ENCODE measurements at regions not wholly inside any gene's neighbourhood (a gene's known extent, or its start where the extent isn't known, plus 50 kb on each side); places are given as distances from the start of the nearest gene placed in this dataset.

GRCh38 chr6:11961923-11962322 lies 50.2 kb upstream of the HIVEP1 start:
- Histone ChIP-seq H3K9me2 (ENCODE audit: insufficient read depth) (no peaks in the 10 kb centered on the region), H3K4me2 (ENCODE audit: unreplicated experiment) (no peak overlapping the region), H3K79me2 (ENCODE audit: insufficient read depth) (no peaks in the 10 kb centered on the region), H3F3A (ENCODE audit: insufficient read depth) (no peaks in the 10 kb centered on the region), H3K4me1 (ENCODE audit: insufficient read depth) (no peaks in the 10 kb centered on the region), H3K27ac (no peak overlapping the region), H3K36me3 (ENCODE audit: low read depth) (no peaks in the 10 kb centered on the region), H4K20me1 (ENCODE audit: insufficient read depth) (no peaks in the 10 kb centered on the region), H3K9ac (no peak overlapping the region), H2AFZ (no peak overlapping the region), H3K4me3 (no peak overlapping the region), H3K27me3 (replicated peaks; ENCODE audit: insufficient read depth) (no peaks in the 10 kb centered on the region), H3K9me3 (ENCODE audit: low read depth) (no peaks in the 10 kb centered on the region)
- TF ChIP-seq EZH2 (IDR thresholded peaks at IDR 0.05; ENCODE audit: insufficient read depth, poor library complexity, severe bottlenecking) (no peak), EZH2phosphoT487 (IDR thresholded peaks at IDR 0.05; ENCODE audit: insufficient read depth, low read depth) (no peak)
- DNase-seq, result no peak
- in situ Hi-C loops (cut with MboI), result no loop called here
- WGBS, 2 experiments (ENCODE audit: low coverage in 1 of 2, low lambda C conversion rate in 2 of 2, missing lambda C conversion rate in 2 of 2), result 86 to 87% methylated on average over 4 of the region's 4 CpGs

DNA sequence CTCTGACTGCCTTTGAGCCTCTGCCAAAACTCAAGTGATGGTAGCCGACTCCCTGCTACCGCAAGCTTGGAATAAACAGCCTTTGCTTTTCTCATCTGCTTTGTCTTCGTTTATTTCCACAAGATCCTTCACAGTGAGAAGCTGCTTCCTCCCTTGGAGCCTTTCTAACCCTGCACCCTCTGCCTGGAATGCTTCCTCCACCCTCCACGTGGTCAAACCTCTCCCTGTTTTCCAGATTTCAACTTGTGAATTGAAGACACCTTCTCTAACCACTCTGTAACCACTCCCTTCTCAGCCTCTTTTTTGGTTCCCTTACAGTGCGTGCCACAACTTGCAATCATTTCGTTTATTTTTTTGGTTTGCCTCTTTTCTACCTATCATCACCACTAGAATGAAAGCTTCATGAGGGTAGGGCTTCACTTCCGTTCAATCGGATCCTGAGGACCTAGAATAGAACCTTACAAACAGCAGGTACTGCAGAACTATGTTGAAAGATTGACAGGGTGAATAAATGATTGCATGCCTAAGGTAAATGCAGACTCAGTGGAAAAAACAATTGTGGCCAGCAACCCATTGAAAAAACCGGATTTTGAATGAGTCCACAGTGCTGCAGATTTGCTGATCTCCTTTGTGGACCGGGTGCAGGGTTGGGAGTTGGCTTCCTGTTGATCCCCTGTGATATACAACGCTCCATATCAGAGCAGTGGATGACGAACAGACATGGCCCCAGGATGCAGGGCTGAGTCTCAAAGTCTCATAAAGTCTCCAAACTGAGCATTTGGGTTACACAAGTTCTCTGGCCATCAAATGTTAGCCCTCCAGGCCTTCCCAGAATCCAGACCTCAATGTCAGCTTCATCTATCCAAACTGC lies 51.0 kb upstream of the HIVEP1 start:
- Histone ChIP-seq H3K9me2 (ENCODE audit: insufficient read depth) (no peaks in the 10 kb centered on the region), H3K4me2 (ENCODE audit: unreplicated experiment) (no peak overlapping the region), H3K79me2 (ENCODE audit: insufficient read depth) (no peaks in the 10 kb centered on the region), H3K36me3 (ENCODE audit: low read depth) (no peaks in the 10 kb centered on the region), H4K20me1 (ENCODE audit: insufficient read depth) (no peaks in the 10 kb centered on the region), H3K27ac (no peak overlapping the region), H3K27me3 (replicated peaks; ENCODE audit: insufficient read depth) (no peaks in the 10 kb centered on the region), H2AFZ (no peak overlapping the region), H3K4me3 (no peak overlapping the region), H3F3A (ENCODE audit: insufficient read depth) (no peaks in the 10 kb centered on the region), H3K9me3 (ENCODE audit: low read depth) (no peaks in the 10 kb centered on the region), H3K4me1 (ENCODE audit: insufficient read depth) (no peaks in the 10 kb centered on the region), H3K9ac (no peak overlapping the region)
- DNase-seq, result no peak
- WGBS, 2 experiments (ENCODE audit: low coverage in 1 of 2, low lambda C conversion rate in 2 of 2, missing lambda C conversion rate in 2 of 2), result 67 to 68% methylated on average over 12 of the region's 12 CpGs
- in situ Hi-C loops (cut with MboI), result no loop called here
- TF ChIP-seq EZH2phosphoT487 (IDR thresholded peaks at IDR 0.05; ENCODE audit: insufficient read depth, low read depth), result no peak
- no peak for TF ChIP-seq EZH2 (IDR thresholded peaks at IDR 0.05; ENCODE audit: insufficient read depth, poor library complexity, severe bottlenecking)

DNA sequence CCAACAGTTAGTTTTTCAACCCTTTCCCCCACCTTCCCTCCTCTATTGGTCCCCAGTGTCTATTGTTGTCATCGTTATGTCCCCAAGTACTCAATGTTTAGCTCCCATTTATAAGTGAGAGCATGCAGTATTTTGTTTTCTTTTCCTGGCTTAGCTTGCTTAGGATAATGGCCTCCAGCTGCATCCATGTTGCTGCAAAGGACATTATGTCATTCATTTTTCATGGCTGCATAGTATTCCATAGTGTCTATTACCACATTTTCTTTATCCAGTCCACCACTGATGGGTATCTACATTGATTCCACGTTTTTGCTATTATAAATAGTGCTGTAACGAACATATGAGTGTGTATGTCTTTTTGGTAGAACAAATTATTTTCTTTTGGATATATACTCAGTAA lies 55.3 kb upstream of the HIVEP1 start:
- no peak for TF ChIP-seq EZH2 (IDR thresholded peaks at IDR 0.05; ENCODE audit: insufficient read depth, poor library complexity, severe bottlenecking)
- TF ChIP-seq EZH2phosphoT487 (IDR thresholded peaks at IDR 0.05; ENCODE audit: insufficient read depth, low read depth), result no peak
- 48 to 53% methylated on average over 3 of the region's 3 CpGs for whole genome bisulfite sequencing, 2 experiments (ENCODE audit: low coverage in 1 of 2, low lambda C conversion rate in 2 of 2, missing lambda C conversion rate in 2 of 2)

GRCh38 chr6:11953641-11954040 lies 58.5 kb upstream of the HIVEP1 start:
- no peak for TF ChIP-seq EZH2phosphoT487 (IDR thresholded peaks at IDR 0.05; ENCODE audit: insufficient read depth, low read depth)
- no peak for TF ChIP-seq EZH2 (IDR thresholded peaks at IDR 0.05; ENCODE audit: insufficient read depth, poor library complexity, severe bottlenecking)
- no peaks in the 10 kb centered on the region for H3K4me1 ChIP-seq (ENCODE audit: insufficient read depth)
- no peaks in the 10 kb centered on the region for H3K79me2 ChIP-seq (ENCODE audit: insufficient read depth)
- no peaks in the 10 kb centered on the region for H3K27me3 ChIP-seq (replicated peaks; ENCODE audit: insufficient read depth)
- H3K9me2 ChIP-seq (ENCODE audit: insufficient read depth), result no peaks in the 10 kb centered on the region
- no peak overlapping the region; the same call in 1 of the 2 replicates for H2AFZ ChIP-seq
- in situ Hi-C loops (cut with MboI), result no loop called here
- 96% methylated on average over 2 of the region's 2 CpGs for WGBS, 2 experiments (ENCODE audit: low coverage in 1 of 2, low lambda C conversion rate in 2 of 2, missing lambda C conversion rate in 2 of 2)
- no peak overlapping the region for H3K4me3 ChIP-seq
- H4K20me1 ChIP-seq (ENCODE audit: insufficient read depth), result no peaks in the 10 kb centered on the region
- H3K4me2 ChIP-seq (ENCODE audit: unreplicated experiment), result no peak overlapping the region
- H3K9me3 ChIP-seq (ENCODE audit: low read depth), result no peaks in the 10 kb centered on the region
- H3F3A ChIP-seq (ENCODE audit: insufficient read depth), result no peaks in the 10 kb centered on the region
- no peak for DNase-seq
- H3K36me3 ChIP-seq (ENCODE audit: low read depth), result no peaks in the 10 kb centered on the region
- no peak overlapping the region for H3K27ac ChIP-seq
- no peak overlapping the region for H3K9ac ChIP-seq

More for the DNA sequence above, 55.3 kb upstream of the HIVEP1 start:
- Histone ChIP-seq H3K4me3 (no peak overlapping the region), H3K27ac (no peak overlapping the region), H3K9me2 (ENCODE audit: insufficient read depth) (no peaks in the 10 kb centered on the region), H3K4me1 (ENCODE audit: insufficient read depth) (no peaks in the 10 kb centered on the region), H3K27me3 (replicated peaks; ENCODE audit: insufficient read depth) (no peaks in the 10 kb centered on the region), H3K79me2 (ENCODE audit: insufficient read depth) (no peaks in the 10 kb centered on the region), H3F3A (ENCODE audit: insufficient read depth) (no peaks in the 10 kb centered on the region), H3K9ac (no peak overlapping the region), H3K36me3 (ENCODE audit: low read depth) (no peaks in the 10 kb centered on the region), H3K4me2 (ENCODE audit: unreplicated experiment) (no peak overlapping the region), H4K20me1 (ENCODE audit: insufficient read depth) (no peaks in the 10 kb centered on the region), H2AFZ (no peak overlapping the region), H3K9me3 (ENCODE audit: low read depth) (no peaks in the 10 kb centered on the region)
- DNase-seq, result no peak
- in situ Hi-C loops (cut with MboI), result no loop called here
